A549 (cell line): ENCODE measurements at regions not wholly inside any gene's neighbourhood (a gene's known extent, or its start where the extent isn't known, plus 50 kb on each side); places are given as distances from the start of the nearest gene placed in this dataset.
A peak's percentile ranks its signal among the peaks of the same experiment; 100 is the strongest.

Source experiments
- ATAC-seq, 2 experiments: fragments of 200-7000 bp in 1 of 2; fragments of >200 bp in 1 of 2; cut with Nextera tagmentation in 1 of 2; cut with Tn5 transposase in 1 of 2; 3 replicates each; pipeline versions ENCODE4 v1.8.0 to v1.9.1; 2018 to 2020; ENCODE audit warnings: mild to moderate bottlenecking in 1 of 2, moderate library complexity in 1 of 2
- CTCF ChIA-PET: fragments of 300-600 bp; sonication (Branson Sonifier 250); formaldehyde crosslinking; extraction: SDS; loops from one replicate; lab custom pipeline; 2021; ENCODE audit warnings: antibody characterized with exemption, inconsistent platforms; lab: Yijun Ruan, JAX
- POLR2A ChIA-PET: fragments of 350-600 bp; formaldehyde crosslinking; extraction: SDS; loops from one replicate; lab custom pipeline; 2021; ENCODE audit warnings: antibody characterized with exemption, inconsistent platforms; lab: Yijun Ruan, JAX
- DNase-seq, 2 experiments: peaks; one replicate each; pipeline versions ENCODE4 v3.0.0 to v3.0.0-alpha.2; 2011 to 2016; ENCODE audit warnings: low read depth in 1 of 2, low spot score in 1 of 2
- FAIRE-seq: peaks from 2 replicates; lab custom pipeline; 2011; peaks lifted over from hg19 to GRCh38; lab: Jason Lieb, UNC
- H3K27ac ChIP-seq, 2 experiments: fragments of >200 bp; sonication (Bioruptor Twin); formaldehyde crosslinking; 3 replicates each; pipeline ENCODE4 v1.5.1; 2016 to 2017
- H3K4me1 ChIP-seq: fragments of >200 bp; sonication (Bioruptor Twin); formaldehyde crosslinking; 3 replicates; pipeline ENCODE4 v1.6.1; 2016
- H3K4me2 ChIP-seq: fragments of >200 bp; sonication (Bioruptor Twin); formaldehyde crosslinking; 3 replicates; pipeline ENCODE4 v1.6.1; 2016
- H3K4me3 ChIP-seq: fragments of >200 bp; sonication (Bioruptor Twin); formaldehyde crosslinking; 3 replicates; pipeline ENCODE4 v1.5.1; 2016
- H3K9me3 ChIP-seq: fragments of >200 bp; sonication (Bioruptor Twin); formaldehyde crosslinking; 3 replicates; pipeline ENCODE4 v1.6.1; 2016
- CBX2 ChIP-seq: fragments of 200-600 bp; sonication (generic); IDR thresholded peaks from 2 replicates; pipeline ENCODE4 v1.6.1; 2016; ENCODE audit warnings: low read depth, mild to moderate bottlenecking, borderline replicate concordance
- CBX8 ChIP-seq: fragments of 200-600 bp; sonication (generic); IDR thresholded peaks from 2 replicates; pipeline ENCODE4 v1.6.1; 2016
- CEBPB ChIP-seq, 2 experiments: fragments of >200 bp in 1 of 2; sonication (Bioruptor Twin) in 1 of 2; formaldehyde crosslinking in 1 of 2; IDR thresholded peaks; 2 replicates each; pipeline ENCODE4 v1.6.1; 2012 to 2016
- CHD2 ChIP-seq: fragments of 150-350 bp; IDR thresholded peaks from 2 replicates; pipeline ENCODE4 v1.6.1; 2014; ENCODE audit warnings: low read length; ENCODE audit not compliant: partially characterized antibody
- ESRRA ChIP-seq: fragments of 150-350 bp; IDR thresholded peaks from 2 replicates; pipeline ENCODE4 v1.6.1; 2014; ENCODE audit warnings: mild to moderate bottlenecking, low read length, borderline replicate concordance
- JUN ChIP-seq, 2 experiments: fragments of >200 bp; sonication (Bioruptor Twin); formaldehyde crosslinking; IDR thresholded peaks; 2 replicates in 1 of 2; 3 replicates in 1 of 2; pipeline ENCODE4 v1.6.1; 2016 to 2017
- JUNB ChIP-seq: fragments of >200 bp; sonication (Bioruptor Twin); formaldehyde crosslinking; IDR thresholded peaks from 2 replicates; pipeline ENCODE4 v1.6.1; 2016
- MAZ ChIP-seq: fragments of 150-350 bp; IDR thresholded peaks from 2 replicates; pipeline ENCODE4 v1.6.1; 2014; ENCODE audit warnings: antibody characterized with exemption, low read depth, low read length, borderline replicate concordance
- RAD21 ChIP-seq, 2 experiments: fragments of >200 bp in 1 of 2; sonication (Bioruptor Twin) in 1 of 2; formaldehyde crosslinking in 1 of 2; IDR thresholded peaks in 1 of 2; conservative IDR thresholded peaks in 1 of 2; 2 replicates in 1 of 2; 3 replicates in 1 of 2; pipeline ENCODE4 v1.6.1; 2012 to 2018; ENCODE audit warnings: inconsistent platforms in 1 of 2
- RCOR1 ChIP-seq: fragments of 150-350 bp; IDR thresholded peaks from 2 replicates; pipeline ENCODE4 v1.6.1; 2014; ENCODE audit warnings: antibody characterized with exemption, low read length, low read depth
- RFX5 ChIP-seq: fragments of 450-650 bp; IDR thresholded peaks from 2 replicates; pipeline ENCODE4 v1.7.1; 2014; ENCODE audit warnings: antibody characterized with exemption, mild to moderate bottlenecking, moderate library complexity
- RNF2 ChIP-seq: fragments of 200-600 bp; sonication (generic); IDR thresholded peaks from 2 replicates; pipeline ENCODE4 v1.6.1; 2016; ENCODE audit warnings: low read depth, mild to moderate bottlenecking, antibody characterized with exemption, moderate library complexity, borderline replicate concordance
- SMC3 ChIP-seq: fragments of >200 bp; sonication (Bioruptor Twin); formaldehyde crosslinking; IDR thresholded peaks from 3 replicates; pipeline ENCODE4 v1.6.1; 2018; ENCODE audit warnings: inconsistent platforms
- TFCP2L1 ChIP-seq: fragments of 250-450 bp; sonication (Bioruptor Pico); IDR thresholded peaks from 2 replicates; pipeline ENCODE4 v1.5.0; 2021; ENCODE audit warnings: mild to moderate bottlenecking
- ZFP36 ChIP-seq: fragments of 450-650 bp; IDR thresholded peaks from 2 replicates; pipeline ENCODE4 v1.6.1; 2014; ENCODE audit warnings: borderline replicate concordance; ENCODE audit not compliant: partially characterized antibody
- ZNF302 ChIP-seq: fragments of 250-450 bp; sonication (Bioruptor Pico); IDR thresholded peaks from 2 replicates; pipeline ENCODE4 v1.9.0; 2021; ENCODE audit warnings: inconsistent platforms, mild to moderate bottlenecking, moderate library complexity
- WGBS: methylation state at CpG from one replicate; pipeline ENCODE4 v1.1.6; 2017; ENCODE audit errors: missing lambda C conversion rate; 5-methylcytosine and 5-hydroxymethylcytosine counted together
- TF ChIP-seq, protein P1 (sequence below): fragments of 450-650 bp; IDR thresholded peaks from 2 replicates; pipeline ENCODE4 v1.6.1; 2014; ENCODE audit warnings: antibody characterized with exemption
- TF ChIP-seq, protein P2 (sequence below): fragments of >200 bp; sonication (Bioruptor Twin); formaldehyde crosslinking; IDR thresholded peaks from 3 replicates; pipeline ENCODE4 v1.6.1; 2016

DNA sequence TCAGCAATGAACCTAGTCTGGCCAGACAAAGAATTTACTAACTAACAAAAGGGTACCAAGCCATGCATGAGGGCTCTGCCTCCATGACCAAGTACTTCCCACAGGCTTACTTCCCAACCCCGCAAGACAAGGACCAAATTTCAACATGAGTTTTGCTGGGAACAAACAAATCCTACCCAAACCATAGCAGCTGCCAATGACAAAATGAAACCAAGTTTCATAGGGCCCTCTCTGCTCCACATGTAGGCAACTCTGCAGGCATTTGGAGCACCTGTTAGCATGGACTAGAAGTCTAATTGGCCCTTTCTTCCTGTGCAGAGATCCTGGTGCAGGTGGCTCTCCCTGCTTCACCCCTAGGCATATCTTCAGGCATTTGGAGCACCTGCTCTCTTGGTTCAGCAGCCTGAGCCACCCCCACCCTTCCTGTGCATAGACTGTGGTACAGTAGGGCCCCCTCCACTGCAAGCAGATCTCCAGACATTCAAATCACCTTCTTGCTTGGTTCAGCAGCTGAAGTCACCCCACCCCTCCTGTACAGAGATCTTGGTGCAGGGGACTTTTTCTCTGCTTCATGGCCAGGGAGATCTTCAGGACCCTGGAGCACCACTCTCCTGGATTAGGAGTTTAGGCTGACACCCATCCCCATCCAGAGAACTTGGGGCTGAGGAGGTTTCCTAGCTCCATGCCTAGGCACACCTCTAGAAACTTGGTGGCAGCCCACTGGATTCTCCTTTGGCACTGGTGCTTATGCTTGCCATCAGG is 308.7 kb downstream of the RPAP3 start:
- ATAC-seq (peak in 1 of 2 experiments; percentile 26; a peak in 3 of 6 replicates), DNase-seq (peak in 1 of 2 experiments; percentile 46), FAIRE-seq (no peak)
- Histone ChIP-seq H3K4me1 (peaks cover 37% of the 10 kb centered on the region), H3K4me3 (no peak overlapping the region), H3K27ac (peak overlapping the region; percentile 73 to 86), H3K9me3 (peaks cover 29% of the 10 kb centered on the region), H3K4me2 (no peak overlapping the region)
- ChIA-PET POLR2A (interaction anchor here (0.6 to 2.0 kb wide), 6 partner anchors 124 to 318 kb away, joined by 3 to 5 read pairs (median 4); partner anchors contain the start of genes AMIGO2 and PCED1B), CTCF (interaction anchor here (0.5 to 3.9 kb wide), 34 partner anchors 9 to 1325 kb away, joined by 3 to 30 read pairs (median 4); partner anchors contain the start of gene AMIGO2)
- TF ChIP-seq JUNB, result 0 out of 2 replicates have a peak, but pooled peaks have one; percentile 7
- no peak for TF ChIP-seq CHD2
- no peak for TF ChIP-seq TFCP2L1 (CRISPR knock-in tag)
- TF ChIP-seq SMC3, result no peak
- no peak for TF ChIP-seq CBX8
- TF ChIP-seq ZFP36, result no peak
- 87% methylated on average over 1 of the region's 1 CpG for WGBS

DNA sequence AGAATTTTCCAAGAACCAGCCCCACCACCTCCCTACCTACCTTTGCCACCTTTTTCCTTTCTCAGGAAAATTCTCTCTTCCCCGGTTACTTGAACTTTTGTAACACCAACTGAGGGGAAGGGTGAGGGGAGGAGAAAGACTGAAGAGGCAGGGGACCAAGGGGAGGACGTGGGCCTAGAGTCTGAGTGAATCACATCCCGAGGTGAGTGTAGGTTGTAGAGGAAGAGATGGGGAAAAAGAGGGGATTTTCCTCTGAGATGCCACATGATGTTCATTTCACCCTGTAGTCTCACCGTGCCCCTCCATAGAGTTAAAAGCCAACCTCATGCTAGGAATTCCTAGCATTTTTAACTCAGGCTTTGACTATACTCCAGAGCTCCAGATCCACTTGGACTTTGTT is 311.8 kb downstream of the RPAP3 start:
- Histone ChIP-seq H3K4me1 (peaks cover 37% of the 10 kb centered on the region), H3K9me3 (peaks cover 33% of the 10 kb centered on the region), H3K4me3 (no peak overlapping the region), H3K4me2 (peak overlapping the region; percentile 63), H3K27ac (peak overlapping the region; percentile 73 to 86)
- ChIA-PET CTCF (interaction anchor here (1.2 kb wide), 1 partner anchor 9 kb away, joined by 3 read pairs; no protein-coding TSS in a partner anchor), POLR2A (no interaction called here)
- DNase-seq (peak in 1 of 2 experiments; percentile 32), FAIRE-seq (no peak), ATAC-seq (no peak; a peak in 1 of 6 replicates)
- 37% methylated on average over 4 of the region's 4 CpGs for WGBS
- TF ChIP-seq RNF2, result no peak
- TF ChIP-seq, protein P1, sequence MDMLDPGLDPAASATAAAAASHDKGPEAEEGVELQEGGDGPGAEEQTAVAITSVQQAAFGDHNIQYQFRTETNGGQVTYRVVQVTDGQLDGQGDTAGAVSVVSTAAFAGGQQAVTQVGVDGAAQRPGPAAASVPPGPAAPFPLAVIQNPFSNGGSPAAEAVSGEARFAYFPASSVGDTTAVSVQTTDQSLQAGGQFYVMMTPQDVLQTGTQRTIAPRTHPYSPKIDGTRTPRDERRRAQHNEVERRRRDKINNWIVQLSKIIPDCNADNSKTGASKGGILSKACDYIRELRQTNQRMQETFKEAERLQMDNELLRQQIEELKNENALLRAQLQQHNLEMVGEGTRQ, result no peak
- TF ChIP-seq, protein P2, sequence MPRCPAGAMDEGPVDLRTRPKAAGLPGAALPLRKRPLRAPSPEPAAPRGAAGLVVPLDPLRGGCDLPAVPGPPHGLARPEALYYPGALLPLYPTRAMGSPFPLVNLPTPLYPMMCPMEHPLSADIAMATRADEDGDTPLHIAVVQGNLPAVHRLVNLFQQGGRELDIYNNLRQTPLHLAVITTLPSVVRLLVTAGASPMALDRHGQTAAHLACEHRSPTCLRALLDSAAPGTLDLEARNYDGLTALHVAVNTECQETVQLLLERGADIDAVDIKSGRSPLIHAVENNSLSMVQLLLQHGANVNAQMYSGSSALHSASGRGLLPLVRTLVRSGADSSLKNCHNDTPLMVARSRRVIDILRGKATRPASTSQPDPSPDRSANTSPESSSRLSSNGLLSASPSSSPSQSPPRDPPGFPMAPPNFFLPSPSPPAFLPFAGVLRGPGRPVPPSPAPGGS, result no peak
- TF ChIP-seq RAD21 (conservative IDR thresholded peaks at IDR 0.05 in 1 of 2, IDR thresholded peaks at IDR 0.05 in 1 of 2), result no peak
- no peak for TF ChIP-seq JUN (IDR thresholded peaks at IDR 0.05)
- TF ChIP-seq RFX5, result no peak
- no peak for TF ChIP-seq ZNF302 (CRISPR knock-in tag)
- no peak for TF ChIP-seq CEBPB (IDR thresholded peaks at IDR 0.05)
- TF ChIP-seq CBX2, result no peak
- TF ChIP-seq CBX8, result no peak

DNA sequence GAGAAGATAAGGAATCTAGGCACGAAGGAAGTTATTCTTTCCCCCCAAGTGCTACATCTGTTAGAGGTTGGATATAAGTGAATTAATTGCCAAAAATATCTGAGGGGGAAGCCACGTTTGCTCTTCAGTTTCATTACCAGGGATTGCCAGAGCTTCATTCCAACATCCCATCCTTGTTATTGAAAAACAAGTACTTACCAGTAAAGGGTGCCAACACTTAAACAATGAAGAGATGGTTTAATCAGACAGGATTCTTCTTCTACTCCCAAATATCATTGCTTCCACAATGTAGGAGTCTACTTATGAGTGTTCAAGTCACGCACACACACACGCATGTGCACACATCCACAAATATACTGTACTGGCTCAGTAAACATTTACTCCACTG is 312.4 kb downstream of the RPAP3 start:
- peak overlapping the region; percentile 63 for H3K4me2 ChIP-seq
- ChIA-PET POLR2A (no interaction called here), CTCF (interaction anchor here (0.6 kb wide), 1 partner anchor 521 kb away, joined by 3 read pairs; no protein-coding TSS in a partner anchor)
- WGBS, result 44% methylated on average over 4 of the region's 4 CpGs
- peak overlapping the region; percentile 73 to 86 for H3K27ac ChIP-seq
- FAIRE-seq (no peak), ATAC-seq (no peak), DNase-seq (peak in 1 of 2 experiments; percentile 31)
- peaks cover 37% of the 10 kb centered on the region for H3K4me1 ChIP-seq
- H3K4me3 ChIP-seq, result no peak overlapping the region
- peaks cover 27% of the 10 kb centered on the region for H3K9me3 ChIP-seq
- TF ChIP-seq ESRRA (no peak), MAZ (no peak), RCOR1 (no peak)
